ENCODE measurements at regions not wholly inside any gene's neighbourhood (a gene's known extent, or its start where the extent isn't known, plus 50 kb on each side); places are given as distances from the start of the nearest gene placed in this dataset.

GRCh38 chrX:12011075-12011474 lies 127.2 kb upstream of the FRMPD4 start:
- Histone ChIP-seq H3K36me3 (replicated peaks in 1 of 2; ENCODE audit: control extremely low read depth in 1 of 2, control insufficient read depth in 1 of 2, extremely low read depth in 1 of 2, insufficient read depth in 2 of 2, low read length in 1 of 2) (no peaks in the 10 kb centered on the region), H3K27ac (ENCODE audit: low read length in 2 of 2) (no peak overlapping the region), H3K9me3 (ENCODE audit: control extremely low read depth in 1 of 3, control insufficient read depth in 2 of 3, insufficient read depth in 1 of 3, low read length in 2 of 3) (no peaks in the 10 kb centered on the region), H3K79me2 (ENCODE audit: control insufficient read depth, insufficient read depth, low read length) (no peaks in the 10 kb centered on the region), H3K27me3 (replicated peaks in 1 of 4; ENCODE audit: control extremely low read depth in 1 of 4, control insufficient read depth in 3 of 4, insufficient read depth in 4 of 4, low read length in 3 of 4) (no peaks in the 10 kb centered on the region), H3K4me2 (replicated peaks; ENCODE audit: low read depth, low read length, poor library complexity, severe bottlenecking) (no peak overlapping the region), H3K9ac (ENCODE audit: low read length) (no peak overlapping the region), H2AFZ (ENCODE audit: insufficient read depth, low read depth, low read length, poor library complexity, severe bottlenecking) (no peak overlapping the region), H3K4me3 (ENCODE audit: control extremely low read depth in 1 of 5, extremely low read depth in 1 of 5, insufficient read depth in 1 of 5, low read depth in 2 of 5, low read length in 4 of 5) (no peak overlapping the region), H4K20me1 (ENCODE audit: control insufficient read depth, insufficient read depth, low read length, poor library complexity, severe bottlenecking) (no peaks in the 10 kb centered on the region), H3K4me1 (ENCODE audit: control insufficient read depth in 2 of 2, insufficient read depth in 2 of 2, low read length in 2 of 2) (no peaks in the 10 kb centered on the region)
- no peak overlapping the region for H3K4me3 Mint-ChIP-seq
- TF ChIP-seq EZH2 (IDR thresholded peaks at IDR 0.05; ENCODE audit: borderline replicate concordance, insufficient read depth, low read depth, low read length, poor library complexity, severe bottlenecking), result no peak
- no peaks in the 10 kb centered on the region for H3K9me3 Mint-ChIP-seq (ENCODE audit: insufficient read depth)
- ChIA-PET POLR2A (no interaction called here), CTCF (no interaction called here)
- intact Hi-C loops (cut with micrococcal nuclease), result no loop called here
- WGBS (ENCODE audit: insufficient coverage), result no CpG with 5 or more reads among the region's 2 CpGs
- H3K27me3 Mint-ChIP-seq, result no peaks in the 10 kb centered on the region
- no peak for DNase-seq
- H3K27ac Mint-ChIP-seq, result no peak overlapping the region
- H3K4me1 Mint-ChIP-seq, result no peaks in the 10 kb centered on the region
- no peak for ATAC-seq (ENCODE audit: low read depth)

- WGBS (ENCODE audit: insufficient coverage), result 0% methylated on average over 1 of the region's 2 CpGs
- Histone ChIP-seq H3K4me2 (replicated peaks; ENCODE audit: low read depth, low read length, poor library complexity, severe bottlenecking) (no peak overlapping the region), H3K27me3 (replicated peaks in 1 of 4; ENCODE audit: control extremely low read depth in 1 of 4, control insufficient read depth in 3 of 4, insufficient read depth in 4 of 4, low read length in 3 of 4) (no peaks in the 10 kb centered on the region), H3K4me3 (ENCODE audit: control extremely low read depth in 1 of 5, extremely low read depth in 1 of 5, insufficient read depth in 1 of 5, low read depth in 2 of 5, low read length in 4 of 5) (no peak overlapping the region), H2AFZ (ENCODE audit: insufficient read depth, low read depth, low read length, poor library complexity, severe bottlenecking) (no peak overlapping the region), H3K4me1 (ENCODE audit: control insufficient read depth in 2 of 2, insufficient read depth in 2 of 2, low read length in 2 of 2) (no peaks in the 10 kb centered on the region), H3K27ac (ENCODE audit: low read length in 2 of 2) (no peak overlapping the region), H3K79me2 (ENCODE audit: control insufficient read depth, insufficient read depth, low read length) (no peaks in the 10 kb centered on the region), H3K9ac (ENCODE audit: low read length) (no peak overlapping the region), H4K20me1 (ENCODE audit: control insufficient read depth, insufficient read depth, low read length, poor library complexity, severe bottlenecking) (no peaks in the 10 kb centered on the region), H3K9me3 (ENCODE audit: control extremely low read depth in 1 of 3, control insufficient read depth in 2 of 3, insufficient read depth in 1 of 3, low read length in 2 of 3) (no peaks in the 10 kb centered on the region), H3K36me3 (replicated peaks in 1 of 2; ENCODE audit: control extremely low read depth in 1 of 2, control insufficient read depth in 1 of 2, extremely low read depth in 1 of 2, insufficient read depth in 2 of 2, low read length in 1 of 2) (no peaks in the 10 kb centered on the region)
- Mint-ChIP-seq H3K4me1 (no peaks in the 10 kb centered on the region), H3K9me3 (ENCODE audit: insufficient read depth) (no peaks in the 10 kb centered on the region), H3K27ac (no peak overlapping the region), H3K4me3 (no peak overlapping the region), H3K27me3 (no peaks in the 10 kb centered on the region)
- TF ChIP-seq EZH2 (IDR thresholded peaks at IDR 0.05; ENCODE audit: borderline replicate concordance, insufficient read depth, low read depth, low read length, poor library complexity, severe bottlenecking) (no peak), CTCF (IDR thresholded peaks at IDR 0.05) (no peak)
- ChIA-PET POLR2A (no interaction called here), CTCF (no interaction called here)
- ATAC-seq (ENCODE audit: low read depth), result no peak
- intact Hi-C loops (cut with micrococcal nuclease), result no loop called here
- no peak for DNase-seq
Measured at GRCh38 chrX:12013211-12013618, 125.1 kb upstream of the FRMPD4 start.
